ENCODE measurements at regions not wholly inside any gene's neighbourhood (a gene's known extent, or its start where the extent isn't known, plus 50 kb on each side); places are given as distances from the start of the nearest gene placed in this dataset.

GRCh38 chr2:56757884-56758545 is 574.2 kb downstream of the CCDC85A start:
- FAIRE-seq (no peak), DNase-seq (no peak)
- TF ChIP-seq CTCF (IDR thresholded peaks at IDR 0.05; ENCODE audit: borderline replicate concordance, extremely low read depth, insufficient read depth), result no peak
- no peak overlapping the region for H3K4me3 ChIP-seq (ENCODE audit: low read length in 3 of 3)
- H3K9ac ChIP-seq (ENCODE audit: low read length in 3 of 3), result no peak overlapping the region
- no peaks in the 10 kb centered on the region for H3K27me3 ChIP-seq (ENCODE audit: control insufficient read depth, insufficient read depth, low read length)
- H3K27ac ChIP-seq (ENCODE audit: low read depth in 2 of 2, low read length in 2 of 2), result no peak overlapping the region
- intact Hi-C loops (cut with DNase I), result no loop called here
- H3K4me1 ChIP-seq (ENCODE audit: control insufficient read depth in 2 of 3, insufficient read depth in 2 of 3, low read depth in 1 of 3, low read length in 3 of 3), result no peaks in the 10 kb centered on the region
- H3K9me3 ChIP-seq (ENCODE audit: control insufficient read depth in 2 of 3, insufficient read depth in 1 of 3, low read length in 3 of 3), result no peaks in the 10 kb centered on the region
- no peaks in the 10 kb centered on the region for H3K36me3 ChIP-seq (ENCODE audit: control insufficient read depth in 2 of 3, insufficient read depth in 3 of 3, low read length in 3 of 3)

GRCh38 chr2:56763683-56764082 is 579.9 kb downstream of the CCDC85A start:
- Histone ChIP-seq H3K4me3 (ENCODE audit: low read length in 3 of 3) (no peak overlapping the region), H3K9ac (ENCODE audit: low read length in 3 of 3) (no peak overlapping the region), H3K9me3 (ENCODE audit: control insufficient read depth in 2 of 3, insufficient read depth in 1 of 3, low read length in 3 of 3) (no peaks in the 10 kb centered on the region), H3K27ac (ENCODE audit: low read depth in 2 of 2, low read length in 2 of 2) (no peak overlapping the region), H3K36me3 (ENCODE audit: control insufficient read depth in 2 of 3, insufficient read depth in 3 of 3, low read length in 3 of 3) (no peaks in the 10 kb centered on the region), H3K4me1 (ENCODE audit: control insufficient read depth in 2 of 3, insufficient read depth in 2 of 3, low read depth in 1 of 3, low read length in 3 of 3) (no peaks in the 10 kb centered on the region), H3K27me3 (ENCODE audit: control insufficient read depth, insufficient read depth, low read length) (no peaks in the 10 kb centered on the region)
- intact Hi-C loops (cut with DNase I), result no loop called here
- no peak for TF ChIP-seq CTCF (IDR thresholded peaks at IDR 0.05; ENCODE audit: borderline replicate concordance, extremely low read depth, insufficient read depth)
- FAIRE-seq (no peak), DNase-seq (no peak)

- Histone ChIP-seq H3K27ac (ENCODE audit: low read depth in 2 of 2, low read length in 2 of 2) (no peak overlapping the region), H3K27me3 (ENCODE audit: control insufficient read depth, insufficient read depth, low read length) (no peaks in the 10 kb centered on the region), H3K9me3 (ENCODE audit: control insufficient read depth in 2 of 3, insufficient read depth in 1 of 3, low read length in 3 of 3) (no peaks in the 10 kb centered on the region), H3K4me1 (ENCODE audit: control insufficient read depth in 2 of 3, insufficient read depth in 2 of 3, low read depth in 1 of 3, low read length in 3 of 3) (no peaks in the 10 kb centered on the region), H3K9ac (ENCODE audit: low read length in 3 of 3) (no peak overlapping the region), H3K4me3 (ENCODE audit: low read length in 3 of 3) (no peak overlapping the region), H3K36me3 (ENCODE audit: control insufficient read depth in 2 of 3, insufficient read depth in 3 of 3, low read length in 3 of 3) (no peaks in the 10 kb centered on the region)
- no peak for DNase-seq
- no peak for TF ChIP-seq CTCF (IDR thresholded peaks at IDR 0.05; ENCODE audit: borderline replicate concordance, extremely low read depth, insufficient read depth)
- intact Hi-C loops (cut with DNase I), result no loop called here
- no peak for FAIRE-seq
These were observed 585.2 kb downstream of the CCDC85A start for GRCh38 chr2:56768973-56769372.

- no peak overlapping the region for H3K27ac ChIP-seq (ENCODE audit: low read depth in 2 of 2, low read length in 2 of 2)
- H3K9me3 ChIP-seq (ENCODE audit: control insufficient read depth in 2 of 3, insufficient read depth in 1 of 3, low read length in 3 of 3), result no peaks in the 10 kb centered on the region
- H3K9ac ChIP-seq (ENCODE audit: low read length in 3 of 3), result no peak overlapping the region
- no peak for FAIRE-seq
- H3K27me3 ChIP-seq (ENCODE audit: control insufficient read depth, insufficient read depth, low read length), result no peaks in the 10 kb centered on the region
- H3K4me1 ChIP-seq (ENCODE audit: control insufficient read depth in 2 of 3, insufficient read depth in 2 of 3, low read depth in 1 of 3, low read length in 3 of 3), result no peaks in the 10 kb centered on the region
- no peak for DNase-seq
- intact Hi-C loops (cut with DNase I), result no loop called here
- no peaks in the 10 kb centered on the region for H3K36me3 ChIP-seq (ENCODE audit: control insufficient read depth in 2 of 3, insufficient read depth in 3 of 3, low read length in 3 of 3)
- TF ChIP-seq CTCF (IDR thresholded peaks at IDR 0.05; ENCODE audit: borderline replicate concordance, extremely low read depth, insufficient read depth), result no peak
- no peak overlapping the region for H3K4me3 ChIP-seq (ENCODE audit: low read length in 3 of 3)
These were observed 586.7 kb downstream of the CCDC85A start for GRCh38 chr2:56770490-56770889.

Data from kidney (tissue), 13 donors.